CD4-positive, alpha-beta T cell (primary cell): ENCODE measurements at regions not wholly inside any gene's neighbourhood (a gene's known extent, or its start where the extent isn't known, plus 50 kb on each side); places are given as distances from the start of the nearest gene placed in this dataset.
A peak's percentile ranks its signal among the peaks of the same experiment; 100 is the strongest.

ENCODE experiments used
- ATAC-seq: fragments of 200-7000 bp; cut with Tn5 transposase; one replicate; pipeline ENCODE4 v1.10.0; 2022; ENCODE audit warnings: mild to moderate bottlenecking; ENCODE audit not compliant: poor library complexity
- CTCF ChIA-PET: fragments of 350-600 bp; sonication (Branson Sonifier 250); formaldehyde crosslinking; loops from one replicate; lab custom pipeline; 2021; ENCODE audit warnings: antibody characterized with exemption, inconsistent platforms; lab: Charles Lee
- POLR2A ChIA-PET: fragments of 350-600 bp; sonication (Branson Sonifier 250); formaldehyde crosslinking; loops from one replicate; lab custom pipeline; 2021; ENCODE audit warnings: antibody characterized with exemption, inconsistent platforms; lab: Charles Lee
- DNase-seq, 14 experiments: peaks; one replicate each; pipeline ENCODE4 v3.0.0-alpha.2; 2013 to 2020; ENCODE audit warnings: mixed read lengths in 2 of 14
- H3K27ac ChIP-seq, 2 donors: one replicate each; pipeline versions ENCODE4 v1.5.1 to v1.7.0; 2013; ENCODE audit warnings: low read length in 2 of 2, low read depth in 1 of 2, mild to moderate bottlenecking in 1 of 2
- H3K27me3 ChIP-seq, 2 experiments: 1 replicate in 1 of 2; 2 replicates in 1 of 2; pipeline versions ENCODE4 v1.6.1 to v1.7.0; 2013; ENCODE audit warnings: low read length in 2 of 2, control low read depth in 1 of 2, mild to moderate bottlenecking in 1 of 2, moderate library complexity in 1 of 2; ENCODE audit not compliant: insufficient read depth in 2 of 2, control insufficient read depth in 1 of 2
- H3K36me3 ChIP-seq: one replicate; pipeline ENCODE4 v1.6.1; 2013; ENCODE audit warnings: low read length, control low read depth; ENCODE audit not compliant: insufficient read depth
- H3K4me1 ChIP-seq: one replicate; pipeline ENCODE4 v1.6.1; 2013; ENCODE audit warnings: low read length, control low read depth; ENCODE audit not compliant: insufficient read depth
- H3K4me3 ChIP-seq: one replicate; pipeline ENCODE4 v1.5.1; 2013; ENCODE audit warnings: mild to moderate bottlenecking, low read length, moderate library complexity
- H3K9me3 ChIP-seq, 2 experiments: 1 replicate in 1 of 2; 2 replicates in 1 of 2; pipeline versions ENCODE4 v1.6.1 to v1.7.0; 2013; ENCODE audit warnings: low read length in 2 of 2, mild to moderate bottlenecking in 2 of 2, control low read depth in 1 of 2, moderate library complexity in 1 of 2; ENCODE audit not compliant: control insufficient read depth in 1 of 2, insufficient read depth in 1 of 2
- H3K27ac Mint-ChIP-seq: one replicate; pipeline ENCODE4 v1.8.0; 2020; ENCODE audit warnings: mixed read lengths
- H3K27me3 Mint-ChIP-seq: one replicate; pipeline ENCODE4 v1.8.0; 2021; ENCODE audit warnings: mixed read lengths
- H3K36me3 Mint-ChIP-seq: one replicate; pipeline ENCODE4 v1.8.0; 2021; ENCODE audit warnings: low read depth, mixed read lengths
- H3K4me1 Mint-ChIP-seq: one replicate; pipeline ENCODE4 v1.8.0; 2021; ENCODE audit warnings: low read depth, mixed read lengths
- H3K4me3 Mint-ChIP-seq: one replicate; pipeline ENCODE4 v1.8.0; 2020; ENCODE audit warnings: mild to moderate bottlenecking, mixed read lengths
- H3K9me3 Mint-ChIP-seq: one replicate; pipeline ENCODE4 v1.8.0; 2020; ENCODE audit warnings: mixed read lengths
- intact Hi-C, 2 experiments: fragments of 100-400 bp; cut with DNase I in 1 of 2; cut with micrococcal nuclease in 1 of 2; formaldehyde crosslinking; loops; one replicate each; pipeline versions ENCODE4 v1.15.1 to v1.9.0; 2023 to 2025; cut with DNase I, micrococcal nuclease
- TF ChIP-seq, protein P1 (sequence below): fragments of 200-600 bp; IDR thresholded peaks from one replicate; pipeline ENCODE4 v1.8.0; 2022; ENCODE audit warnings: antibody characterized with exemption, mild to moderate bottlenecking

DNA sequence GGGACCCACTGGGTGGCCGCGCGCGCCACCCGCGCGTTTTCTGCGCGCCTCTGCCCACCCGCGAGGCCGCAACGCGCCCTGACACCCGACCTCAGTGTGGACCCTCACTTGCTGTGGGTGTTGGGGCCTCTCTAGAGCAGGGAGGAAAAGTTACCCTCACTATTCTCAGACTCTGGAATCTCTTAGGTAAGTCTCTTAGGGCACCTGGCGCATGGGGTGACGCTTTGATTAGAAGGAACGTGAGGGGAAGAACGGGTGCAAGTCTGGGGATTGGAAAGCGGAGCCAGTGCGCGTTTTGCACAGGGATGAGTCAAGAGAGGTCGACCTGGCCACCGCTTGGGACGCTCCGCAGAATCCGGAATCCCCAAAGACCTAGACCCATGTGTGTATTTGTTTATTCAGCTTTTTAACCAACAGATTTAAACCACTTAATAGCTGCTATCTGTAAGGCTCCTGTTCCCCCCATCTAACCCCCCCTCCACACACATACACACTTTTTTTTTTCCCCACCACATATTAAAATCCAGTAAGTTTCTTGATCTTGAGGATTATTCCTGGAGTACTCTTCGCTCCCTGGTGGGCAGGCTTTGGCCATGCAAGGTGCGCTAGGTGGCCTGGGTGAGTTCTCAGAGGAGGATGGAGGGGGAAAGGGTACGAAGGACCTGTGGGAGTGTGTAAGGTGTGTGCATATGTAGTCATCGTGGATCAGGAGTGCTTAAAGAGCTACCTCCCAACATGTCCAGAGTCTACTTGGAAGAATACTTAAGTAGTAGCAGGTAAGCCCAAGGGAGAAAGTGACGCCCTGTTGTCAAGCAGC is 169.1 kb upstream of the PPP1R3A start:
- CTCF ChIA-PET: no interaction called here
- Mint-ChIP-seq H3K36me3 (no peaks in the 10 kb centered on the region), H3K27ac (no peak overlapping the region), H3K4me1 (peaks cover 33% of the 10 kb centered on the region), H3K9me3 (no peaks in the 10 kb centered on the region), H3K4me3 (peak overlapping the region; percentile 31), H3K27me3 (peaks cover 55% of the 10 kb centered on the region)
- no peaks in the 10 kb centered on the region for H3K36me3 ChIP-seq
- H3K27ac ChIP-seq: no peak overlapping the region
- H3K4me3 ChIP-seq: no peak overlapping the region
- ATAC-seq (no peak), DNase-seq (no peak)
- TF ChIP-seq, protein P1, sequence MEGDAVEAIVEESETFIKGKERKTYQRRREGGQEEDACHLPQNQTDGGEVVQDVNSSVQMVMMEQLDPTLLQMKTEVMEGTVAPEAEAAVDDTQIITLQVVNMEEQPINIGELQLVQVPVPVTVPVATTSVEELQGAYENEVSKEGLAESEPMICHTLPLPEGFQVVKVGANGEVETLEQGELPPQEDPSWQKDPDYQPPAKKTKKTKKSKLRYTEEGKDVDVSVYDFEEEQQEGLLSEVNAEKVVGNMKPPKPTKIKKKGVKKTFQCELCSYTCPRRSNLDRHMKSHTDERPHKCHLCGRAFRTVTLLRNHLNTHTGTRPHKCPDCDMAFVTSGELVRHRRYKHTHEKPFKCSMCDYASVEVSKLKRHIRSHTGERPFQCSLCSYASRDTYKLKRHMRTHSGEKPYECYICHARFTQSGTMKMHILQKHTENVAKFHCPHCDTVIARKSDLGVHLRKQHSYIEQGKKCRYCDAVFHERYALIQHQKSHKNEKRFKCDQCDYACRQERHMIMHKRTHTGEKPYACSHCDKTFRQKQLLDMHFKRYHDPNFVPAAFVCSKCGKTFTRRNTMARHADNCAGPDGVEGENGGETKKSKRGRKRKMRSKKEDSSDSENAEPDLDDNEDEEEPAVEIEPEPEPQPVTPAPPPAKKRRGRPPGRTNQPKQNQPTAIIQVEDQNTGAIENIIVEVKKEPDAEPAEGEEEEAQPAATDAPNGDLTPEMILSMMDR: no peak
- peaks cover 0 to 7% of the 10 kb centered on the region in 2 experiments for H3K9me3 ChIP-seq
- H3K4me1 ChIP-seq: peaks cover 46% of the 10 kb centered on the region
- H3K27me3 ChIP-seq: peaks cover 48 to 69% of the 10 kb centered on the region in 2 experiments
- POLR2A ChIA-PET: no interaction called here
- intact Hi-C loops: no loop called here

DNA sequence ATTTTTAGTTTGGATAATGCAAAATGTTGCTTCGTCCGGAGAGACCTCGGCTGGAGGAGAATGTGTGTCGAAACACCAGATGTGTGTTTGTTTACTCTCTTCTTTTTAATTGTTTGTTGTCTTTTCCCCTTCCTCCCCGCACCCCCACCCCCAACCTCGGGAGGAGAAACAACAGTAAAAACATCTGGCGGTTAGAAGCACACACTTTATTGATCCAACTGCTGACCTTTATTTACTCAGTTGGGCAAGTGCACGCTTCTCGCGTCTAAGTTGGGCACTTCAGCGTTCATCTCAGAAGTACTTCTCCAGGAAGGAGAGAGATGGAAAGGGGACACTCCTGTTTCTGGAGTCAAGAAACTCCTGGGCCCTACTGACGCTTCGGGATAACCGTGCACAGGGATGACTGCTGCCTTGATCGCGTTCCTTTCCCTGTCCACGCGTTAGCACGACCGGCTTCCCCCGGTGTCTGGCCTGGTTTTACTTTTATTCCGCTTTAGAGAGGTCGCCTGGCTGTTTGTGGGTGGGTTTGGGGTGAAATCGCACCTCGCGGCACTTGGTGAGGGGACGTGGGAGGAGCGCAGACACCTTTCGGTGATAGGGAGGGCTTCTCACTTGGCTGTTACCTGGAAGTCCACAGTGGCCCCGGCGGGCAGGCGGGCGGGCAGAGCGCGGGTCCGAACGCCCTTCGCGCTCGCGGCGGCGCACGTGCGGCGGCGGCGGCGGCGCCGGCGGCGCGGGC is 168.3 kb upstream of the PPP1R3A start:
- no peak overlapping the region for H3K27ac Mint-ChIP-seq
- POLR2A ChIA-PET: no interaction called here
- H3K9me3 Mint-ChIP-seq: no peaks in the 10 kb centered on the region
- H3K4me1 Mint-ChIP-seq: peaks cover 36% of the 10 kb centered on the region
- H3K4me3 Mint-ChIP-seq: peak overlapping the region; percentile 60
- no peaks in the 10 kb centered on the region for H3K36me3 ChIP-seq
- intact Hi-C loops: no loop called here
- no peak for ATAC-seq
- peaks cover 0 to 7% of the 10 kb centered on the region in 2 experiments for H3K9me3 ChIP-seq
- peaks cover 58% of the 10 kb centered on the region for H3K27me3 Mint-ChIP-seq
- DNase-seq: peak in 1 of 14 experiments; percentile 5
- H3K4me3 ChIP-seq: peak overlapping the region; percentile 23
- H3K27ac ChIP-seq: no peak overlapping the region
- H3K4me1 ChIP-seq: peaks cover 50% of the 10 kb centered on the region
- H3K27me3 ChIP-seq: peaks cover 55 to 77% of the 10 kb centered on the region in 2 experiments
- TF ChIP-seq, protein P1: no peak
- CTCF ChIA-PET: no interaction called here
- H3K36me3 Mint-ChIP-seq: no peaks in the 10 kb centered on the region

DNA sequence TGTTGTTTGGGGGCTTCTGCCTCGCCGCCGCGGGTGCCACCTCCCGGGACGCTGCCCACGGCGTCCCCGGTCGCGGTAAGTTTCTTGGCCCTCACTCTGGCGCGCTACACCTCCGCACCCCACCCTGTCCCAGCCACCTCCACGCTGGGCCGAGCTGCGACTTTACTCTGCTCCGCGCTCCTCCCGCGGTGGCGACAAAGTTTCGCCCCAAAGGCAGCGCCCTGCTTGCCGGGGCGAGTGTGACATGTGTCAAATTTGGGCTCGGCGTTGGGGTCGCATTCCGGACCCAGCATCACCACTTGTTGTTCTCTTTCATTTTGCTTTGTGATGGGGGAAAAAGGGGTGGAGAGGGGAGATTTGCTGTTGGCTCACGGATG is 167.7 kb upstream of the PPP1R3A start:
- TF ChIP-seq, protein P1: no peak
- CTCF ChIA-PET: no interaction called here
- Histone ChIP-seq H3K27ac (no peak overlapping the region), H3K9me3 (peaks cover 0 to 7% of the 10 kb centered on the region in 2 experiments), H3K4me1 (peaks cover 50% of the 10 kb centered on the region), H3K27me3 (peaks cover 58 to 82% of the 10 kb centered on the region in 2 experiments), H3K36me3 (no peaks in the 10 kb centered on the region), H3K4me3 (peak overlapping the region; percentile 23)
- no peaks in the 10 kb centered on the region for H3K36me3 Mint-ChIP-seq
- DNase-seq (peak in 2 of 14 experiments; percentile 1 to 17), ATAC-seq (no peak)
- H3K4me3 Mint-ChIP-seq: peak overlapping the region; percentile 60
- peaks cover 36% of the 10 kb centered on the region for H3K4me1 Mint-ChIP-seq
- peaks cover 63% of the 10 kb centered on the region for H3K27me3 Mint-ChIP-seq
- intact Hi-C loops: no loop called here
- H3K9me3 Mint-ChIP-seq: no peaks in the 10 kb centered on the region
- H3K27ac Mint-ChIP-seq: no peak overlapping the region
- POLR2A ChIA-PET: no interaction called here
